ENCODE measurements at regions not wholly inside any gene's neighbourhood (a gene's known extent, or its start where the extent isn't known, plus 50 kb on each side); places are given as distances from the start of the nearest gene placed in this dataset.

- TF ChIP-seq, protein P1, sequence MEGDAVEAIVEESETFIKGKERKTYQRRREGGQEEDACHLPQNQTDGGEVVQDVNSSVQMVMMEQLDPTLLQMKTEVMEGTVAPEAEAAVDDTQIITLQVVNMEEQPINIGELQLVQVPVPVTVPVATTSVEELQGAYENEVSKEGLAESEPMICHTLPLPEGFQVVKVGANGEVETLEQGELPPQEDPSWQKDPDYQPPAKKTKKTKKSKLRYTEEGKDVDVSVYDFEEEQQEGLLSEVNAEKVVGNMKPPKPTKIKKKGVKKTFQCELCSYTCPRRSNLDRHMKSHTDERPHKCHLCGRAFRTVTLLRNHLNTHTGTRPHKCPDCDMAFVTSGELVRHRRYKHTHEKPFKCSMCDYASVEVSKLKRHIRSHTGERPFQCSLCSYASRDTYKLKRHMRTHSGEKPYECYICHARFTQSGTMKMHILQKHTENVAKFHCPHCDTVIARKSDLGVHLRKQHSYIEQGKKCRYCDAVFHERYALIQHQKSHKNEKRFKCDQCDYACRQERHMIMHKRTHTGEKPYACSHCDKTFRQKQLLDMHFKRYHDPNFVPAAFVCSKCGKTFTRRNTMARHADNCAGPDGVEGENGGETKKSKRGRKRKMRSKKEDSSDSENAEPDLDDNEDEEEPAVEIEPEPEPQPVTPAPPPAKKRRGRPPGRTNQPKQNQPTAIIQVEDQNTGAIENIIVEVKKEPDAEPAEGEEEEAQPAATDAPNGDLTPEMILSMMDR (IDR thresholded peaks at IDR 0.05) = no peak
- TF ChIP-seq, protein P2, sequence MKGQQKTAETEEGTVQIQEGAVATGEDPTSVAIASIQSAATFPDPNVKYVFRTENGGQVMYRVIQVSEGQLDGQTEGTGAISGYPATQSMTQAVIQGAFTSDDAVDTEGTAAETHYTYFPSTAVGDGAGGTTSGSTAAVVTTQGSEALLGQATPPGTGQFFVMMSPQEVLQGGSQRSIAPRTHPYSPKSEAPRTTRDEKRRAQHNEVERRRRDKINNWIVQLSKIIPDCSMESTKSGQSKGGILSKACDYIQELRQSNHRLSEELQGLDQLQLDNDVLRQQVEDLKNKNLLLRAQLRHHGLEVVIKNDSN (CRISPR knock-in tag; IDR thresholded peaks at IDR 0.05) = no peak
- TF ChIP-seq CREB1 (CRISPR knock-in tag; IDR thresholded peaks at IDR 0.05) = no peak
- TF ChIP-seq IRF1 (CRISPR knock-in tag; IDR thresholded peaks at IDR 0.05) = no peak
- TF ChIP-seq, protein P3, sequence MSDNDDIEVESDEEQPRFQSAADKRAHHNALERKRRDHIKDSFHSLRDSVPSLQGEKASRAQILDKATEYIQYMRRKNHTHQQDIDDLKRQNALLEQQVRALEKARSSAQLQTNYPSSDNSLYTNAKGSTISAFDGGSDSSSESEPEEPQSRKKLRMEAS (CRISPR knock-in tag; IDR thresholded peaks at IDR 0.05) = no peak
- TF ChIP-seq TCF7 (CRISPR knock-in tag; IDR thresholded peaks at IDR 0.05; ENCODE audit: low read depth) = no peak
- no peak for TF ChIP-seq FOXP1 (CRISPR knock-in tag; IDR thresholded peaks at IDR 0.05; ENCODE audit: borderline replicate concordance)
These were observed 275.0 kb upstream of the CLNK start for GRCh38 chr4:10959586-10959985.
